Spleen (tissue), 7 donors: ENCODE measurements at regions not wholly inside any gene's neighbourhood (a gene's known extent, or its start where the extent isn't known, plus 50 kb on each side); places are given as distances from the start of the nearest gene placed in this dataset.

Source experiments
- CTCF ChIP-seq, 11 experiments: fragments of 200-600 bp in 7 of 11; fragments of 450-650 bp in 4 of 11; sonication (generic) in 4 of 11; IDR thresholded peaks in 8 of 11; conservative IDR thresholded peaks in 3 of 11; 1 replicate in 7 of 11; 2 replicates in 4 of 11; pipeline versions ENCODE4 v1.4.0 to v1.8.0; 2016 to 2021; ENCODE audit warnings: antibody characterized with exemption in 11 of 11, inconsistent platforms in 4 of 11, mild to moderate bottlenecking in 1 of 11
- POLR2A ChIP-seq, 3 donors: fragments of 450-650 bp; IDR thresholded peaks; one replicate each; pipeline ENCODE4 v1.5.1; 2017; ENCODE audit warnings: antibody characterized with exemption in 3 of 3, mild to moderate bottlenecking in 1 of 3
- POLR2AphosphoS5 ChIP-seq, 3 donors: sonication (generic); formaldehyde crosslinking; IDR thresholded peaks; one replicate each; pipeline ENCODE4 v1.5.1; 2017; ENCODE audit warnings: antibody characterized with exemption in 3 of 3
- donor health status: DM: no; HTN: no; CAD: no; lungs with moderate emphysema.
- donor health status: DM: no; HTN: no; CAD: no.
- donor health status: DM: no; HTN: no; CAD: no.

GRCh38 chr7:119623427-119623826, 649.5 kb upstream of the KCND2 start:
- TF ChIP-seq POLR2A (IDR thresholded peaks at IDR 0.05), result no peak
- no peak for TF ChIP-seq CTCF (IDR thresholded peaks at IDR 0.05 in 8 of 11, conservative IDR thresholded peaks at IDR 0.05 in 3 of 11)
- TF ChIP-seq POLR2AphosphoS5 (IDR thresholded peaks at IDR 0.05), result no peak
